Liver (tissue), 8 donors: ENCODE measurements at regions not wholly inside any gene's neighbourhood (a gene's known extent, or its start where the extent isn't known, plus 50 kb on each side); places are given as distances from the start of the nearest gene placed in this dataset.

Experiments used
- DNase-seq: peaks from one replicate; pipeline ENCODE4 v3.0.0-alpha.2; 2017; ENCODE audit warnings: low spot score
- H3K27ac ChIP-seq, 2 donors: one replicate each; pipeline ENCODE4 v1.7.0; 2013; ENCODE audit warnings: inconsistent platforms in 2 of 2, low read length in 2 of 2, control low read depth in 1 of 2, low read depth in 1 of 2, mild to moderate bottlenecking in 1 of 2
- H3K27me3 ChIP-seq, 4 donors: one replicate each; pipeline versions ENCODE4 v1.6.1 to v1.7.0; 2013; ENCODE audit warnings: low read length in 3 of 4, inconsistent platforms in 1 of 4, mild to moderate bottlenecking in 1 of 4, moderate library complexity in 1 of 4; ENCODE audit not compliant: control insufficient read depth in 4 of 4, insufficient read depth in 4 of 4
- H3K36me3 ChIP-seq, 4 donors: one replicate each; pipeline versions ENCODE4 v1.6.1 to v1.7.0; 2013; ENCODE audit warnings: low read length in 3 of 4, mild to moderate bottlenecking in 3 of 4, low read depth in 1 of 4, moderate library complexity in 1 of 4; ENCODE audit not compliant: control insufficient read depth in 4 of 4, insufficient read depth in 3 of 4
- H3K4me1 ChIP-seq, 4 donors: one replicate each; pipeline versions ENCODE4 v1.6.1 to v1.7.0; 2013; ENCODE audit warnings: low read length in 3 of 4, mild to moderate bottlenecking in 3 of 4, moderate library complexity in 1 of 4; ENCODE audit not compliant: control insufficient read depth in 4 of 4, insufficient read depth in 4 of 4
- H3K4me3 ChIP-seq, 3 donors: one replicate each; pipeline versions ENCODE4 v1.6.1 to v1.7.0; 2013; ENCODE audit warnings: low read length in 3 of 3, control low read depth in 1 of 3, low read depth in 1 of 3, mild to moderate bottlenecking in 1 of 3
- H3K9ac ChIP-seq, 2 donors: one replicate each; pipeline ENCODE4 v1.7.0; 2013; ENCODE audit warnings: low read length in 2 of 2, mild to moderate bottlenecking in 2 of 2, moderate library complexity in 2 of 2, control low read depth in 1 of 2, low read depth in 1 of 2
- H3K9me3 ChIP-seq, 4 donors: one replicate each; pipeline versions ENCODE4 v1.6.1 to v1.7.0; 2013; ENCODE audit warnings: low read length in 3 of 4; ENCODE audit not compliant: control insufficient read depth in 4 of 4
- ATF3 ChIP-seq: IDR thresholded peaks from 2 replicates; pipeline ENCODE4 v1.6.1; 2016; ENCODE audit warnings: antibody characterized with exemption
- EGR1 ChIP-seq, 2 donors: IDR thresholded peaks; 2 replicates each; pipeline ENCODE4 v1.6.1; 2016 to 2018; ENCODE audit warnings: antibody characterized with exemption in 2 of 2, low read depth in 2 of 2
- FOXA1 ChIP-seq: IDR thresholded peaks from 2 replicates; pipeline ENCODE4 v1.6.1; 2016; ENCODE audit warnings: antibody characterized with exemption
- FOXA2 ChIP-seq: IDR thresholded peaks from 2 replicates; pipeline ENCODE4 v1.6.1; 2016; ENCODE audit warnings: antibody characterized with exemption
- GABPA ChIP-seq, 2 donors: IDR thresholded peaks in 1 of 2; conservative IDR thresholded peaks in 1 of 2; 2 replicates each; pipeline ENCODE4 v1.6.1; 2016; ENCODE audit warnings: antibody characterized with exemption in 2 of 2, mild to moderate bottlenecking in 1 of 2, moderate library complexity in 1 of 2
- HNF4A ChIP-seq, 2 donors: conservative IDR thresholded peaks; 2 replicates each; pipeline ENCODE4 v1.6.1; 2016; ENCODE audit warnings: antibody characterized with exemption in 2 of 2, mild to moderate bottlenecking in 2 of 2
- HNF4G ChIP-seq: IDR thresholded peaks from 2 replicates; pipeline ENCODE4 v1.6.1; 2016; ENCODE audit warnings: antibody characterized with exemption
- JUND ChIP-seq, 2 donors: IDR thresholded peaks; 2 replicates each; pipeline ENCODE4 v1.6.1; 2016; ENCODE audit warnings: antibody characterized with exemption in 2 of 2
- MAX ChIP-seq: IDR thresholded peaks from 2 replicates; pipeline ENCODE4 v1.6.1; 2016; ENCODE audit warnings: antibody characterized with exemption
- NR2F2 ChIP-seq: IDR thresholded peaks from 2 replicates; pipeline ENCODE4 v1.6.1; 2016; ENCODE audit warnings: antibody characterized with exemption
- RAD21 ChIP-seq, 2 donors: IDR thresholded peaks; 2 replicates each; pipeline ENCODE4 v1.6.1; 2016; ENCODE audit warnings: antibody characterized with exemption in 2 of 2, mild to moderate bottlenecking in 2 of 2
- REST ChIP-seq: IDR thresholded peaks from 2 replicates; pipeline ENCODE4 v1.6.1; 2016; ENCODE audit warnings: antibody characterized with exemption, mild to moderate bottlenecking
- RXRA ChIP-seq, 2 donors: IDR thresholded peaks; 2 replicates each; pipeline ENCODE4 v1.6.1; 2017 to 2018; ENCODE audit warnings: antibody characterized with exemption in 2 of 2, mild to moderate bottlenecking in 1 of 2
- SP1 ChIP-seq: IDR thresholded peaks from 2 replicates; pipeline ENCODE4 v1.6.1; 2018; ENCODE audit warnings: antibody characterized with exemption, mild to moderate bottlenecking
- TAF1 ChIP-seq: conservative IDR thresholded peaks from 2 replicates; pipeline ENCODE4 v1.6.1; 2016; ENCODE audit warnings: antibody characterized with exemption, mild to moderate bottlenecking
- YY1 ChIP-seq: IDR thresholded peaks from 2 replicates; pipeline ENCODE4 v1.6.1; 2016; ENCODE audit warnings: antibody characterized with exemption, mild to moderate bottlenecking
- WGBS: extraction: QIAGEN DNeasy Blood & Tissue Kit; methylation state at CpG from one replicate; pipeline ENCODE4 v1.1.7; 2013; 5-methylcytosine and 5-hydroxymethylcytosine counted together
- TF ChIP-seq, protein P1 (sequence below): fragments of 150-350 bp; IDR thresholded peaks from 2 replicates; pipeline ENCODE4 v1.5.1; 2017; ENCODE audit warnings: improper control_type of control experiment, low read depth, low read length; ENCODE audit not compliant: missing input control
- TF ChIP-seq, protein P2 (sequence below): IDR thresholded peaks from 2 replicates; pipeline ENCODE4 v1.6.1; 2016; ENCODE audit warnings: antibody characterized with exemption
- donor health status: healthy.
- donor health status: healthy.
- donor health status: healthy.
- donor health status: healthy.
- donor health status: healthy.

GRCh38 chr11:90447618-90448017 is 224.8 kb upstream of the CHORDC1 start:
- WGBS, result 87% methylated on average over 5 of the region's 5 CpGs
- DNase-seq, result no peak

DNA sequence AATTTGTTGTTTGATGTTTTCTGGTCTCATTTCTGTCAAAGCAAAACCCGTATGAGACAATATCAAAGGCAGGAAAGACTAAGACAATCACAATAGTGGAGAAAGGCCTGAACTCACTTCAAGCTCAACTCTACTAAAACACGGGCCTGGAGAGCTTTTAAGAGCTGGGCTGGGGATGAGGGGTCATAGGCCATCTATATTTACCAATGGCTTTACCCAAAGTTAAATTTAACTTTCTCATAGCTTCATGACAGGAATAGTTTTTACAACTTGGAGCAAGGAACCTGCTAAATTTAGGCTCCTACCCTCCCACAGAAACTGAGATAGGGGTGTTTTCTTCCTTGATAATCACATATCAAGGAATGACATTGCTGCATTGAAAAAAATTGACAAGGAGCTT is 223.4 kb upstream of the CHORDC1 start:
- DNase-seq, result no peak
- Histone ChIP-seq H3K4me3 (no peak overlapping the region), H3K27me3 (no peaks in the 10 kb centered on the region), H3K9ac (no peak overlapping the region), H3K9me3 (no peaks in the 10 kb centered on the region), H3K27ac (no peak overlapping the region), H3K36me3 (no peaks in the 10 kb centered on the region), H3K4me1 (no peaks in the 10 kb centered on the region)
- TF ChIP-seq HNF4A (conservative IDR thresholded peaks at IDR 0.05) (no peak), MAX (no peak), REST (no peak), YY1 (no peak), EGR1 (IDR thresholded peaks at IDR 0.05; ENCODE audit: low read depth in 2 of 2) (no peak), FOXA1 (no peak), HNF4G (no peak), FOXA2 (no peak), JUND (IDR thresholded peaks at IDR 0.05) (no peak), TAF1 (no peak), NR2F2 (no peak), ATF3 (no peak), SP1 (no peak), GABPA (IDR thresholded peaks at IDR 0.05 in 1 of 2, conservative IDR thresholded peaks at IDR 0.05 in 1 of 2) (no peak), RXRA (IDR thresholded peaks at IDR 0.05) (no peak), RAD21 (IDR thresholded peaks at IDR 0.05) (no peak)
- TF ChIP-seq, protein P1, sequence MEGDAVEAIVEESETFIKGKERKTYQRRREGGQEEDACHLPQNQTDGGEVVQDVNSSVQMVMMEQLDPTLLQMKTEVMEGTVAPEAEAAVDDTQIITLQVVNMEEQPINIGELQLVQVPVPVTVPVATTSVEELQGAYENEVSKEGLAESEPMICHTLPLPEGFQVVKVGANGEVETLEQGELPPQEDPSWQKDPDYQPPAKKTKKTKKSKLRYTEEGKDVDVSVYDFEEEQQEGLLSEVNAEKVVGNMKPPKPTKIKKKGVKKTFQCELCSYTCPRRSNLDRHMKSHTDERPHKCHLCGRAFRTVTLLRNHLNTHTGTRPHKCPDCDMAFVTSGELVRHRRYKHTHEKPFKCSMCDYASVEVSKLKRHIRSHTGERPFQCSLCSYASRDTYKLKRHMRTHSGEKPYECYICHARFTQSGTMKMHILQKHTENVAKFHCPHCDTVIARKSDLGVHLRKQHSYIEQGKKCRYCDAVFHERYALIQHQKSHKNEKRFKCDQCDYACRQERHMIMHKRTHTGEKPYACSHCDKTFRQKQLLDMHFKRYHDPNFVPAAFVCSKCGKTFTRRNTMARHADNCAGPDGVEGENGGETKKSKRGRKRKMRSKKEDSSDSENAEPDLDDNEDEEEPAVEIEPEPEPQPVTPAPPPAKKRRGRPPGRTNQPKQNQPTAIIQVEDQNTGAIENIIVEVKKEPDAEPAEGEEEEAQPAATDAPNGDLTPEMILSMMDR, result no peak
- TF ChIP-seq, protein P2, sequence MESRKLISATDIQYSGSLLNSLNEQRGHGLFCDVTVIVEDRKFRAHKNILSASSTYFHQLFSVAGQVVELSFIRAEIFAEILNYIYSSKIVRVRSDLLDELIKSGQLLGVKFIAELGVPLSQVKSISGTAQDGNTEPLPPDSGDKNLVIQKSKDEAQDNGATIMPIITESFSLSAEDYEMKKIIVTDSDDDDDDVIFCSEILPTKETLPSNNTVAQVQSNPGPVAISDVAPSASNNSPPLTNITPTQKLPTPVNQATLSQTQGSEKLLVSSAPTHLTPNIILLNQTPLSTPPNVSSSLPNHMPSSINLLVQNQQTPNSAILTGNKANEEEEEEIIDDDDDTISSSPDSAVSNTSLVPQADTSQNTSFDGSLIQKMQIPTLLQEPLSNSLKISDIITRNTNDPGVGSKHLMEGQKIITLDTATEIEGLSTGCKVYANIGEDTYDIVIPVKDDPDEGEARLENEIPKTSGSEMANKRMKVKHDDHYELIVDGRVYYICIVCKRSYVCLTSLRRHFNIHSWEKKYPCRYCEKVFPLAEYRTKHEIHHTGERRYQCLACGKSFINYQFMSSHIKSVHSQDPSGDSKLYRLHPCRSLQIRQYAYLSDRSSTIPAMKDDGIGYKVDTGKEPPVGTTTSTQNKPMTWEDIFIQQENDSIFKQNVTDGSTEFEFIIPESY, result no peak
- 54% methylated on average over 2 of the region's 2 CpGs for WGBS

More at GRCh38 chr11:90447618-90448017, 224.8 kb upstream of the CHORDC1 start:
- Histone ChIP-seq H3K27ac (no peak overlapping the region), H3K9ac (no peak overlapping the region), H3K4me3 (no peak overlapping the region), H3K9me3 (no peaks in the 10 kb centered on the region), H3K4me1 (no peaks in the 10 kb centered on the region), H3K36me3 (no peaks in the 10 kb centered on the region), H3K27me3 (no peaks in the 10 kb centered on the region)
- TF ChIP-seq RXRA (IDR thresholded peaks at IDR 0.05) (no peak), GABPA (IDR thresholded peaks at IDR 0.05 in 1 of 2, conservative IDR thresholded peaks at IDR 0.05 in 1 of 2) (no peak), HNF4G (no peak), MAX (no peak), JUND (IDR thresholded peaks at IDR 0.05) (no peak), ATF3 (no peak), FOXA1 (no peak), YY1 (no peak)
